ENCODE measurements at regions not wholly inside any gene's neighbourhood (a gene's known extent, or its start where the extent isn't known, plus 50 kb on each side); places are given as distances from the start of the nearest gene placed in this dataset.
"Not testable (repeated sequence)": the region's sequence is repeated elsewhere in the genome, so short reads cannot be mapped to it uniquely, and the experiment has no call there.

DNA sequence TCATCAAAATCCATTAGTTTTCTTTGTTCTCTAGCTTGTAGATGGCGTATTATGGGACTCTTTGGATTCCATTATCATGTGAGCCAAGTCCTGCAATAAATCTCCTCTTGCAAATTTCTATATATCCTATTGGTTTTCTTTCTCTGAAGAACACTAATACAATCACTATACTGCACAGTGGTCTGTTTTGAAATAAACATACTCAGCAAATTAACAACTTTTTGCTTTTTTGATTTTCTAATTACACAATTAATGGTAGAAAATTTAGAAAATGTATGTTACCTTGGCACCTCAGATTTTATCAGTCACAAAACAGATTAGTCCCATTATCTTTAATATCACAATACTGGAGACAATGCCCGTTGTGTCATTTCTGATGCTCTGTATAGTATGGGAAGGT lies 513.2 kb upstream of the MIS18BP1 start:
- intact Hi-C loops (cut with micrococcal nuclease; ENCODE audit: unreplicated experiment): no loop called here
- H3K36me3 Mint-ChIP-seq (ENCODE audit: insufficient read depth, unreplicated experiment): no peaks in the 10 kb centered on the region
- H3K27me3 Mint-ChIP-seq (ENCODE audit: unreplicated experiment): no peaks in the 10 kb centered on the region
- CTCF ChIA-PET: no interaction called here
- H3K4me1 Mint-ChIP-seq (ENCODE audit: low read depth, unreplicated experiment): no peaks in the 10 kb centered on the region
- TF ChIP-seq, protein P1, sequence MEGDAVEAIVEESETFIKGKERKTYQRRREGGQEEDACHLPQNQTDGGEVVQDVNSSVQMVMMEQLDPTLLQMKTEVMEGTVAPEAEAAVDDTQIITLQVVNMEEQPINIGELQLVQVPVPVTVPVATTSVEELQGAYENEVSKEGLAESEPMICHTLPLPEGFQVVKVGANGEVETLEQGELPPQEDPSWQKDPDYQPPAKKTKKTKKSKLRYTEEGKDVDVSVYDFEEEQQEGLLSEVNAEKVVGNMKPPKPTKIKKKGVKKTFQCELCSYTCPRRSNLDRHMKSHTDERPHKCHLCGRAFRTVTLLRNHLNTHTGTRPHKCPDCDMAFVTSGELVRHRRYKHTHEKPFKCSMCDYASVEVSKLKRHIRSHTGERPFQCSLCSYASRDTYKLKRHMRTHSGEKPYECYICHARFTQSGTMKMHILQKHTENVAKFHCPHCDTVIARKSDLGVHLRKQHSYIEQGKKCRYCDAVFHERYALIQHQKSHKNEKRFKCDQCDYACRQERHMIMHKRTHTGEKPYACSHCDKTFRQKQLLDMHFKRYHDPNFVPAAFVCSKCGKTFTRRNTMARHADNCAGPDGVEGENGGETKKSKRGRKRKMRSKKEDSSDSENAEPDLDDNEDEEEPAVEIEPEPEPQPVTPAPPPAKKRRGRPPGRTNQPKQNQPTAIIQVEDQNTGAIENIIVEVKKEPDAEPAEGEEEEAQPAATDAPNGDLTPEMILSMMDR (IDR thresholded peaks at IDR 0.05; ENCODE audit: unreplicated experiment): no peak
- no TSS peak for BruUV-seq (replicated peaks)
- no peak overlapping the region for H3K27ac Mint-ChIP-seq (ENCODE audit: unreplicated experiment)
- DNase-seq: no peak
- H3K9me3 Mint-ChIP-seq (ENCODE audit: low read depth, unreplicated experiment): peaks cover 10% of the 10 kb centered on the region
- H3K4me3 Mint-ChIP-seq (ENCODE audit: low read depth, unreplicated experiment): no peak overlapping the region

GRCh38 chr14:45757655-45758054 lies 504.7 kb upstream of the MIS18BP1 start:
- intact Hi-C loops (cut with micrococcal nuclease; ENCODE audit: unreplicated experiment): no loop called here
- BruUV-seq (replicated peaks): no TSS peak
- peaks cover 19% of the 10 kb centered on the region for H3K9me3 Mint-ChIP-seq (ENCODE audit: low read depth, unreplicated experiment)

DNA sequence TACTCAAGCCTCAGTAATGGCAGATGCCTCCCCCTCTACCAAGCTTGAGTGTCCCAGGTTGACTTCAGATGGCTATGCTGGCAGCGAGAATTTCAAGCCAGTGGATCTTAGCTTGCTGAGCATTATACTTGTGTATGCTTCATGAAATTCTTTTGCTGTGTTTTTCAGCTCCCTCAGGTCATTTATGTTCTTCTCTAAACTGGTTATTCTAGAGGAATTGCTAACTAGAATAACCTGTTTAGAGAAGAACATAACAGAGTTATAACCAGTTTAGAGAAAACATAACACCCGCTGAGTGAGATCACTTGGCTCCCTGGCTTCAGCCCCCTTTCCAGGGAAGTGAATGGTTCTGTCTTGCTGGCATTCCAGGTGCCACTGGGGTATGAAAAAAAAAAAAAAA lies 503.4 kb upstream of the MIS18BP1 start:
- H3K36me3 Mint-ChIP-seq (ENCODE audit: insufficient read depth, unreplicated experiment); CTCF ChIA-PET; intact Hi-C loops (cut with micrococcal nuclease; ENCODE audit: unreplicated experiment); DNase-seq; H3K4me1 Mint-ChIP-seq (ENCODE audit: low read depth, unreplicated experiment); BruUV-seq (replicated peaks); H3K4me3 Mint-ChIP-seq (ENCODE audit: low read depth, unreplicated experiment); H3K27ac Mint-ChIP-seq (ENCODE audit: unreplicated experiment); H3K27me3 Mint-ChIP-seq (ENCODE audit: unreplicated experiment): not testable (repeated sequence)
- peaks cover 21% of the 10 kb centered on the region for H3K9me3 Mint-ChIP-seq (ENCODE audit: low read depth, unreplicated experiment)

More at GRCh38 chr14:45757655-45758054, 504.7 kb upstream of the MIS18BP1 start:
- no peaks in the 10 kb centered on the region for H3K4me1 Mint-ChIP-seq (ENCODE audit: low read depth, unreplicated experiment)
- H3K27me3 Mint-ChIP-seq (ENCODE audit: unreplicated experiment): no peaks in the 10 kb centered on the region
- H3K36me3 Mint-ChIP-seq (ENCODE audit: insufficient read depth, unreplicated experiment): no peaks in the 10 kb centered on the region
- CTCF ChIA-PET: no interaction called here
- no peak overlapping the region for H3K27ac Mint-ChIP-seq (ENCODE audit: unreplicated experiment)
- no peak overlapping the region for H3K4me3 Mint-ChIP-seq (ENCODE audit: low read depth, unreplicated experiment)
- DNase-seq: no peak
- TF ChIP-seq, protein P1 (IDR thresholded peaks at IDR 0.05; ENCODE audit: unreplicated experiment): no peak

- Mint-ChIP-seq H3K27ac (ENCODE audit: unreplicated experiment) (no peak overlapping the region), H3K27me3 (ENCODE audit: unreplicated experiment) (no peaks in the 10 kb centered on the region), H3K4me1 (ENCODE audit: low read depth, unreplicated experiment) (no peaks in the 10 kb centered on the region), H3K36me3 (ENCODE audit: insufficient read depth, unreplicated experiment) (no peaks in the 10 kb centered on the region), H3K4me3 (ENCODE audit: low read depth, unreplicated experiment) (no peak overlapping the region), H3K9me3 (ENCODE audit: low read depth, unreplicated experiment) (peaks cover 5% of the 10 kb centered on the region)
- BruUV-seq (replicated peaks): no TSS peak
- intact Hi-C loops (cut with micrococcal nuclease; ENCODE audit: unreplicated experiment): no loop called here
- DNase-seq: no peak
- CTCF ChIA-PET: no interaction called here
- TF ChIP-seq, protein P1 (IDR thresholded peaks at IDR 0.05; ENCODE audit: unreplicated experiment): no peak
Measured at GRCh38 chr14:45743884-45744283, 490.9 kb upstream of the MIS18BP1 start.

- Mint-ChIP-seq H3K36me3 (ENCODE audit: insufficient read depth, unreplicated experiment) (no peaks in the 10 kb centered on the region), H3K4me3 (ENCODE audit: low read depth, unreplicated experiment) (no peak overlapping the region), H3K27ac (ENCODE audit: unreplicated experiment) (no peak overlapping the region), H3K9me3 (ENCODE audit: low read depth, unreplicated experiment) (peaks cover 5% of the 10 kb centered on the region), H3K27me3 (ENCODE audit: unreplicated experiment) (no peaks in the 10 kb centered on the region), H3K4me1 (ENCODE audit: low read depth, unreplicated experiment) (no peaks in the 10 kb centered on the region)
- TF ChIP-seq, protein P1 (IDR thresholded peaks at IDR 0.05; ENCODE audit: unreplicated experiment): no peak
- CTCF ChIA-PET: no interaction called here
- DNase-seq: no peak
- intact Hi-C loops (cut with micrococcal nuclease; ENCODE audit: unreplicated experiment): no loop called here
- BruUV-seq (replicated peaks): no TSS peak
Measured at GRCh38 chr14:45742187-45742586, 489.2 kb upstream of the MIS18BP1 start.

All from Calu3 (cell line).